ENCODE measurements at regions not wholly inside any gene's neighbourhood (a gene's known extent, or its start where the extent isn't known, plus 50 kb on each side); places are given as distances from the start of the nearest gene placed in this dataset.

GRCh38 chr3:69563151-69563550 lies 176.1 kb upstream of the MITF start:
- Histone ChIP-seq H3K36me3 (no peaks in the 10 kb centered on the region), H3K27ac (no peak overlapping the region), H3K27me3 (no peaks in the 10 kb centered on the region), H3K4me3 (no peak overlapping the region), H3K9me3 (no peaks in the 10 kb centered on the region), H3K4me1 (no peaks in the 10 kb centered on the region)
- TF ChIP-seq CTCF (IDR thresholded peaks at IDR 0.05) (no peak), POLR2AphosphoS5 (IDR thresholded peaks at IDR 0.05) (no peak), POLR2A (IDR thresholded peaks at IDR 0.05) (no peak), EP300 (IDR thresholded peaks at IDR 0.05) (no peak)
- intact Hi-C loops (cut with DNase I; ENCODE audit: low total_unique reads), result no loop called here
- no peak for DNase-seq
- 88 to 95% (median 94%) methylated on average over 3 of the region's 3 CpGs for WGBS, 5 donors

- intact Hi-C loops (cut with DNase I; ENCODE audit: low total_unique reads), result no loop called here
- 15 to 31% (median 27%) methylated on average over 4 of the region's 4 CpGs for WGBS, 5 donors
- H3K4me3 ChIP-seq, result no peak overlapping the region
- TF ChIP-seq POLR2AphosphoS5 (IDR thresholded peaks at IDR 0.05), result no peak
- no peak for TF ChIP-seq POLR2A (IDR thresholded peaks at IDR 0.05)
- no peaks in the 10 kb centered on the region for H3K4me1 ChIP-seq
- no peak overlapping the region for H3K27ac ChIP-seq
- H3K36me3 ChIP-seq, result no peaks in the 10 kb centered on the region
- no peaks in the 10 kb centered on the region for H3K27me3 ChIP-seq
- no peaks in the 10 kb centered on the region for H3K9me3 ChIP-seq
- no peak for DNase-seq
Measured at GRCh38 chr3:69562020-69562419, 176.1 kb upstream of the FRMD4B start.

- TF ChIP-seq POLR2A (IDR thresholded peaks at IDR 0.05), result no peak
- TF ChIP-seq EP300 (IDR thresholded peaks at IDR 0.05), result no peak
- no peak for TF ChIP-seq CTCF (IDR thresholded peaks at IDR 0.05)
- no peak for TF ChIP-seq POLR2AphosphoS5 (IDR thresholded peaks at IDR 0.05)
- no peak overlapping the region for H3K27ac ChIP-seq
- no peaks in the 10 kb centered on the region for H3K4me1 ChIP-seq
- H3K4me3 ChIP-seq, result no peak overlapping the region
- H3K27me3 ChIP-seq, result no peaks in the 10 kb centered on the region
- intact Hi-C loops (cut with DNase I; ENCODE audit: low total_unique reads), result no loop called here
- no peaks in the 10 kb centered on the region for H3K36me3 ChIP-seq
- no peak for DNase-seq
- no peaks in the 10 kb centered on the region for H3K9me3 ChIP-seq
Measured at GRCh38 chr3:69560818-69561217, 174.9 kb upstream of the FRMD4B start.

GRCh38 chr3:69560116-69560515 lies 174.2 kb upstream of the FRMD4B start:
- TF ChIP-seq POLR2AphosphoS5 (IDR thresholded peaks at IDR 0.05), result no peak
- TF ChIP-seq CTCF (IDR thresholded peaks at IDR 0.05), result no peak
- no peak for TF ChIP-seq EP300 (IDR thresholded peaks at IDR 0.05)
- no peak for TF ChIP-seq POLR2A (IDR thresholded peaks at IDR 0.05)
- Histone ChIP-seq H3K27me3 (no peaks in the 10 kb centered on the region), H3K27ac (no peak overlapping the region), H3K4me1 (no peaks in the 10 kb centered on the region), H3K4me3 (no peak overlapping the region), H3K9me3 (no peaks in the 10 kb centered on the region), H3K36me3 (no peaks in the 10 kb centered on the region)
- no peak for DNase-seq
- intact Hi-C loops (cut with DNase I; ENCODE audit: low total_unique reads), result no loop called here
- WGBS, 5 donors, result 83 to 89% (median 84%) methylated on average over 4 of the region's 4 CpGs

- intact Hi-C loops (cut with DNase I; ENCODE audit: low total_unique reads), result no loop called here
- Histone ChIP-seq H3K27ac (no peak overlapping the region), H3K4me1 (no peaks in the 10 kb centered on the region), H3K36me3 (no peaks in the 10 kb centered on the region), H3K9me3 (no peaks in the 10 kb centered on the region), H3K4me3 (no peak overlapping the region), H3K27me3 (no peaks in the 10 kb centered on the region)
- TF ChIP-seq EP300 (IDR thresholded peaks at IDR 0.05) (no peak), POLR2AphosphoS5 (IDR thresholded peaks at IDR 0.05) (peak in 1 of 3 donors; percentile 53)
- peak in 1 of 2 donors; percentile 58 for DNase-seq
- 31 to 62% (median 50%) methylated on average over 2 of the region's 2 CpGs for WGBS, 5 donors
Measured at GRCh38 chr3:69558912-69559311, 173.0 kb upstream of the FRMD4B start.

All from stomach (tissue), 8 donors.